COLO829 (cell line): ENCODE measurements at regions not wholly inside any gene's neighbourhood (a gene's known extent, or its start where the extent isn't known, plus 50 kb on each side); places are given as distances from the start of the nearest gene placed in this dataset.

Source experiments
- DNase-seq: peaks from one replicate; pipeline ENCODE4 v3.0.0; 2012; ENCODE audit warnings: low spot score

DNA sequence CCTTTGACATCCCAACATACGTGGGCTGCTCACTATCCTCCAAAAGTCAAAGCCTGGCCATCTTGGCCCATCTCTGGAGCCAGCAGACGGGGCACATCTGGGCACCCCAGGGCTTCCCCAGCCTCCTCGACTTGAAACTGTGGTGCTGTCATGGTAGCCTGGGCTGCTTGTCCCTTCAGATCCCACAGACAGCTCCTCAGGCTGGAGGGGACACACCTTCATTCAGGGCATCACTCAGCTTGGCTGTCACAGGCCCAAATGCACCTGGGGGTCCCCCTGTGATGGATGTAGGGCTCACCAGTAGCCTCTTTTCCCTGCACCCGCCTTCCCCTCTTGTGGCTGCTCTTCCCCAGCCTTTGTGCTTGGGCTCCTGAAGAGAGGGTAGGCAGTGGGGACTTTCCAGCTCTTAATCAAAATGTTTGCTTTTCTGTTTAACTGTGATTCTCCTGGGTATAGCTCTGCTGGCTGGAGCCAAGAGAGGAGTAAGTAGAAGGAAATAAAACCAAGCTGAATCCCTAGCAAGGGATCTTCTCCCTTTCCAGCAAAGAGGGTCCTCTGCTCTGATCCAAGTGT, 92.3 kb downstream of the GYPC start:
- DNase-seq = no peak

DNA sequence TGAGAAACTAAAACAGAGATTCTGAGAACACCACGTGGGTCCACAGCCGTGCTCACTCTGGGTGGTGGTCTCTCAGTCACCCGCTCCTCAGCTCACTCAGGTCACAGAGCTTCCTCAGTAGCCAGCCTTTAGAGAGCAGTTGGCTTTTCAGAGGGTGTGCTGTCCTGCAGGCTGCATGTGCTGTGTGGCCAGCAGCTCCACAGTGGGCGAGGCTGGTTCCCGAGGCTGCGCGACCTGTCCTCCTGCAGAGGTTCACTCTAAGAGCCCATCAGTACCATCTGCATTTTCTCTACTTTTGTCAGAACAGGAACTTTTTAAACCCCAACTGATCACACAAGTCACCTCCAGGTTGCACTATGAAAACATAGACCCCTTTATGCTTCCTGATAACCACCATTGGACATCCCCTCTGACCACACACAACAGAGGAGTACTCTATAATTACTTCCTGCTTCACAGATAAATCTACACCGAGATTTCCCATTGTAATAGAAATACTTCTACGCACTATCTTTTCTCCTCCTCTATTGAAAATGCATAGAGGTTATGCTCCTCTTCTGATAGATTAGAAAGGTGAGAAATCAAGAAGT, 93.1 kb downstream of the GYPC start:
- DNase-seq = no peak

DNA sequence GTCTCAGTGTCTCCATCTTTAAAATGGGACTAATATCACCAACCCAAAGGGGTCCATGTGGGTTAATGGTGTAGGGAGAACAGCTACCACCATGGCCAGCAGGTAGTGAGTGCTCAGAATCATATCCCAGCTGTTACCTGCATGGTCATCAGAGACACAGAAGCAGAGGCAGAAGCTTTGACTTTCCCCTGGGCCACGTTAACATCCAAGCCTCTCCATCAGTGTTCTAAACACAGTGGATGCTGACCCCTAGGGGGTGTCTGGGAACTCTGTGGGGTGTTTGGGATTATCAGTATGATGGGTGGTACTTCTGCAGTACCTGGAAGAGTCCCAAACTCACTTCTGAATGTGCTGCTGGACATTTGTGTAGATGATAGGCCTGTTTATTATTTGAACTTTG, 93.6 kb downstream of the GYPC start:
- DNase-seq = no peak

DNA sequence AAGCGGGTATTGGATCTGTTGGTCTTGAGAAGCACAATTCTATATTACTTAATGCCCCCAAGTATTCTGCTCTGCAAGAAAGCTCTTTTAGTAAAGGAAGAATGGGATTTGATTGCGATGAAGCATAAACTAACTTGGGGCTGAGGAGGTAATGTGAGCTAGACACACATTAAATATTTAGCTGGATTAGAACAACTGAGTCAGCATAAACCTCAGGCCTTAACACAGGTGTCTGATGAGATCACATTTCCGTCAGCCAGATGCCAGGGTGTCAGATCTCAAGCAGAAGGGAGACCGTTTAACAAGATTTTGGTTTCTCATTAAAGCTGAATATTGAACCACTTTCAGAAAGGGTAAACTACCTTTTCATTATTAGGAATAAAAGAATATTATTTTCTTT, 94.5 kb downstream of the GYPC start:
- DNase-seq = no peak

DNA sequence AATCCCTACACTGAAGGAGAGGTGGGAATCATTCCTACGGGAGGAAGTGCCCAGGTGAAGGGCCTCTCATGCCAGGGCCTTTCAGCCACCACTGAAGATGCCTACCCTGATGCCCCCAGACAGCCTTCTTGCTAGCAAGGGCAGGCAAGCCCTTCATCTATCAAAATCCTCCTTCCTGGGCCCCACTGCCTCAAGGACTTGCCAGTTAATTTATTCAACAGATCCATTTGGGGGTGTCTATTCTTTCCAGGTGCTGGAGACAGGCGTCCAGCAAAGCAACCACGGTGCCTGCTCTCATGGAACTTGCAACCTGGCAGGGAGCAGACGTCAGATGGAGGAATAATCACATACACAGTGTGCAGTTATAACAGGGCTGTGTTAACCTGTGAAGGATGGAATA, 95.5 kb downstream of the GYPC start:
- no peak for DNase-seq

DNA sequence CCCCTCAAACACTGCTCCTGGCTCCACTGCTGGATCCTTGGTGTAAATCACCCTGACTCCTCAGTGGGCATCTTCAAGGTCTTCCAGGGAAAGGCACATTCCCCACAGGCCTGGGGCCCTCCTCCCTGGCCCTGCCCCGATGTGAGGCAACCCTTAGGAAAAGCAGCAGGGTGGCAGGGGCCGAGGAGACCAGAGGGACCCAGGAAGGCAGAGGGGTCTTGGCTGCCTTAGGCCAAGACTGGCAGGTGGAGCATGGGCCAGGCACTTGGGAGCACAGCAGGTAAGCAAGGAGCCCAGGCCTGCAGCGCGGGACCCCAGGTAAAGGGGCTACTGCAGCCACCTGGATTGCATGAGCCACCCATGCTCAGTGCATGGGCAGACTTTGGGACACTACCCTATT, 96.9 kb downstream of the GYPC start:
- DNase-seq = no peak

DNA sequence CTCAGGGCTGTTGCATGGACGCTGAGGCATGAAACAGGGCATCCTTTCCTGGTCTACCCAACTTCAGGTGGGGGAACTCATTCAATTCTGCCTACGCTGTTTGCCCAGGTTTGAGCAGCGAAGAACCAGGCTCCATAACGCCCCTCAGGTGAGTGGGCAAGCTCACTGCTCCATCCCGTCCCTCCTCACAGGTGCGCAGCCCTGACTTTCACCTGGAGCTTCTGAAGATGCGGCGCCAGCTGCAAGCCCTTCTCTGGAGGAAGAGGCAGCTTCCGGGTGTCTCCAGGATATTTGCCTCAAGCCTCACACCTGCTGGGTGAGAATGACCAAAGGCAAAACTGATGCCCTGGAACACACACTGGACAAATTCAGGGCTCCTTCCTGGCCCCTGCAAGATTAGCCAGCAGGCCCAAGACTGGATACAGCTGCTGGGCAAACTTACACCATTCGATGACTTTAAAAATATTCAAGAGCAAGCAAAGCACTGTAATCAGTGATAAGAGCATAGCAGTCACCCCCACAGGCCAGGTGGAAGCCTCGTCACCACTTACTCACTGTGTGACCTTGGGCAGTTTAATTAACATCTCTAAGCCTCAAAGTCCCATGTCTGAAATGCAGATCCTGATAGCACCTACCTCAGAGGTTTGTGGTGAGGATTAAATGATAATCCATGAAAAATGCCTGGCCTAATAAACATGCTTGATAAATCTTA, 97.7 kb downstream of the GYPC start:
- no peak for DNase-seq

DNA sequence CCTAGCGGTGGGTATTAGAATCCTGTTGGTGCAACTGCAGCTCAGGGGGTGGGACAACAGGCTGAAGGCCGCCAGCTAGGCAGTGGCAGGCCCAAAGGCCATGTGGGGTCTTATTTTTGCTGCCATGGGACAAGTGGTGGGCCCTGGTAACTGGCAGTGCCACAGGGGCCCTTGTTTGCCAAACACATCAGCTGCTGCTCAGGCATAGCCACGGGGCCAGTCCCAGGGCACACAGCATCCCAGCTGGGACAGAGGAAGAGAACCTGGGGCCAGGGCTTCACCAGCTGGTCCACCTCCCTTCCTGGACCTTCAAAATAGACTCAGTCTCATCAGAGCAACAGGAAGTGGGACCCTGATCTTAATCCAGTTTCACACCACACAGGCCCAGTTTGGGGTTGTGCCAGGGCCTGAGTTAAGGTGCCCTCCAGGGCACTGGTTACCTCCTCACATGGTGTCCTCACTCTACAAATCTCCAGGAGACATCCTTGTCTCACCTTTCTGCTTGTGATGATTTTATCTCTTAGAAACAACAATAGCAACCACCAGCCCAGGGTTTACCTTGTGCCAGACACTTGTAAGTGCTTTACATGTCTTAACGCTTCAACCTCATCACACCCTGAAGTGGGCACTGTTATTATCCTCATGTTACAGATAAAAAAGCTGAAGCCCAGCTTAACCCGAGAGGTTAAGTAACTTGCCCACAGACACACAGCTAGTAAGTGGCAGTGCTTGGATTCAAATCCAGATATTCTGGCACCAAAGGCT, 98.5 kb downstream of the GYPC start:
- DNase-seq = no peak

DNA sequence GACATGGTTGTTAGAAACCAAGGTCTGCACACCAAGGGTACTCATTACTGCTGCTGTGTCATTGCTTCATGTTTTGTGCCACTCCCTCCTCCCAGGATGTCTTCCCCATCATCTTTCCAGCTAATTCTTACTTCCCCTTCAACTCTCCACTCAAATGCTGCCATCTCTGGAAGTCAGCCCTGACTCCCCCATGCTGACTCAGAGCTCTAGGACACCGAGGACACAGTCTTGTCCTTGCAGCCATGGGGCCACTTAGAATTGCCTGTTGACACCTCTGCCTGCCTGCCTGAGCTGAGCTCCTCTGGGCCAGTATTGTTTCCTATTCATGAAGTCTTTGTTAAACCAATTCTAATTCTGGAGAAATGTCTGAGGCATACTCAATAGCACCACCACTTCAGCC, 100.2 kb downstream of the GYPC start:
- DNase-seq = no peak

DNA sequence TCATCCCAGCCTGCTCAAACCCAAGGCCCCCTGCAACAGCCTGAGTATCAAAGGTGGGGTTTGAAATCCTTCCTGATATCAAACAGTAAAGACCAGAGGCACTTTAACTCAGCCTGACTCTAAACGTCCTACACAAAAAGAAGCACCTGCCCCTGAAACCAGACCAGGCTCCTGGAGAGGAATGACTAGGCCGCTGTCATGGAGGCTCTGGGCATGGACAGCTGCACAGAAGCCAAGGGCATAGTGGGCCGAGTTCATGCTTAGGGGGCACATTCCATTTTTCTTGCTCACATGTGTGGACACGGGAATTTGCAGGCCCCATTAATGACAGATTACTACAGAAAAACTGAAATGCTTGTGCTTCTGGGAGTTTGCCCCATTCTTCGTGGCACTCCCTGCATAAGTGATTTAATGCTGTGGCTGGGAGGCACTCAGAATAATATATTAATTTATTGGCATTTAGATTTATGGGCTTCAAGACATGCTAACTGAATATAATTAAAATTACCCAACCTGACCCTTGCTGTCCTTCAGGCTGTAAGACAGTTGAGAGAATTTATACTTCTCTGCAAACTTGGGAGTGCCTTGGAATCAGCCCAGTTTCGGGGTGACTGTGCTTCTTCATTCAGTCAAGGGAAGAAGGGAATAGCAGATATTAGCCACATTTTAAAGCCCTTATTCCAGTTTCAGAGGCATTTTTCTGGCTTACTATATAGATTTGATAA, 105.5 kb downstream of the GYPC start:
- DNase-seq = no peak

DNA sequence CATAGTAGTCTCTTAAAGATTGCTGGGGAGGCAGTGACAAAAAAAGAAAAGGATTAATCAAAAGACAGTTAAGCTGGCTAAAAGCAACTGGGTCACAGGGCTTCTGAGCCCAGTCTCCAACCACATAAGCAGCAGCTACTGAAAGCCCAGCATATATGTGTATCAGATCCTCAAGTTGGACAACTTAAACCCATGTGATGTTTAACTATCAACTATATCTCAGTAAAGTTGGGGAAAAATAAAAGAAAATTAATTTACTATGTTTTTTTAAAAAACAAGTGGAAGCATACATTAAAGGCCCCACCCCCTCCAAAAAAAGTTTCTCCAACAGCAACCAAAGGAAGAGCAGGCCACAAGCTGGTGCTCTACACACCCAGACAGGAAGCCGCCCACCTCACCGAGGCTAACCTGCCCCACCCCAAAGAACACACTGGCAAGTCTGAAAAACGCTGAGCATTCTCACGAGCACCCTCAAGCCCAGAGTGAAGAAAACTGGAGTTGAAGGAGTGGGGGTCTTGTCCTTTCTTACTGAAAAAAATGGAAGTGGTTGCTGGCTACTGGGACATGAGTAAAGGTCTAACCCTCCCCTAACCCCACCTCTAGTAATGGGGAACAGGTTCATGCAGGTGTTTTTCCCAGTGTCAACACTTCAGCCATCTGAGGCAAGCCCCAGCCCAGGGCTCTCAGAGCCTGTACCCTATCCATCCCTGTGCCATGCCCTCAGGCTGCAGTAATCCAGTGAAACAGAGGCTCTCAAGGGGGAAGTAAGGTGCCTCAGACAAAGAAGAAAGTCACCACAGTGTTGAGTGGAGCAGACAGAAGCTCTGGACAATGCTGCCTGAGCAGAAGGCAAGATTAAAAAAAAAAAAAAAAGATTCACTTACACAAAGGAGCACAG, 106.3 kb downstream of the GYPC start:
- no peak for DNase-seq

DNA sequence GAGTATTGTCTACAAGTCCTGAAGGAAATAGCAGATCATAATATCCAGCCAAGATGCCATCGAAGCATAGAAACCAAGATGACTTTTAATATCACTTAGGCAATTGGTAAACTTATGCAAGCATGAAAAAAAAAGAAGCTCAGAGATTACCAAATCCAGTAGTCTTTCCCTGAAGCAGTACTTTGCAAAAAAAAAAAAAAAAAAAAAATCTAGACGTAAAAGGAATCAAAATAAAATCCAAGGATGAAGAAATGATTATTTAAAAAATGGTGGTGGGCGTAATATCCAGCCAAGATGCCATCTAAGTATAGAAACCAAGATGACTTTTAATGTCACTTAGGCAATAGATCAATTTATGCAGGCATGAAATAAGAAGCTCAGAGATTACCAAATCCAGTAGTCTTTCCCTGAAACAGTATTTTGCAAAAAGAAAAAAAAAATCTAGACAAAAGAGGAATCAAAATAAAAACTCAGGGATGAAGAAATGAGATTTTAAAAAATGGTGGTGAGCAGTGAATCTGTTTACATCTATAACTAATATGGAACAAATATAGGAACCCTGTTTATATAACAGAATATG, 108.8 kb downstream of the GYPC start:
- DNase-seq = no peak

DNA sequence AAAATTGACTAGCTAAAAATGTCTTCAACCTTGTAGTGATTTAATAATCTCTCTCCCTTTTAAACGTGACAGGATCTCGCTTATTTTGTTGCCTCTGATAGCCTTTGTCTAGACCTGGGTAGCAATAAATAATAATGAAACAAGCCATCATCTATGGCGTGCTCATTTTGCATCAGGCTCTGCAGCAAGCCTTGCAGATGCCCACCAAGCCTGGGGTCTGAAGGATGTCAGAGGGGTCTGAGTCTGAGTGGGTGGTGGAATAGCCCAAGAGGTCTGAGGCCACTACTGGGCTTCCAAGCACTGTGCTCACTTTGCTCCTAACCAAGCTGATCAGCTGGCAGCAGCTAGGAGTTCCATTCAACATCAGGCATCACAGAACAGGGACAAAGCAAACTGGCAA, 109.4 kb downstream of the GYPC start:
- DNase-seq = no peak

DNA sequence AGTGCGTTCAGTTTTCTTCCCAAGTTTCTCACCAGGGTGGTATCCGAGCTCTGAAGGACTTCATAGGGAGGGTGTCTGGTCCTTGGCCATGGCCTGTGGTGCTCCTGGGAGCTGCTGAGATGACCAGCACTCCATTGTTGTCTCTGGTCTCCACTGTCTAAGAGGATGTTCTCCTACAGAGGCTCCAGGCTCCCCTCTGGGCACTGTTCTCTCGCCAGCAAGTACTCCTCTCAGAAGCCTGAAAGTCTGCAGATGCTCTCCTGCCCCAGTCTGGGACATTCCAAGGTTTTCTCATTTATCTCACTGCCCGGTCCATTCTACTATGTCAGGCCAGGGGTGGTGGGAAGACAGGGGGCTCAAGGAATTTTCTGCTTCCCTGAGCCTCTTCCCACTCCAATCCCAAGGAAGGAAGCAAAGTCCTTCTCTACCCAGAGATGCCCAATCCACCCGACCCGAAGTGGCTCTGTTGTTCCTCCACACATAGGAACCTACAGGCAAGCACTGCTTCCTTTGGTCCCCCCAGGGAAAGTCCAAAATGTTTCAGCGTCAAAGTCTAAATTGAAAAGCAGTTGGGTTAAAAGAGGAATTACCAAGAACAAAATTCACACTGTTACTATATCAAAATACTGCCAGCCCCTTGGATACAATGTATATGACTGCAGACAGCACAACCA, 110.5 kb downstream of the GYPC start:
- DNase-seq = no peak

DNA sequence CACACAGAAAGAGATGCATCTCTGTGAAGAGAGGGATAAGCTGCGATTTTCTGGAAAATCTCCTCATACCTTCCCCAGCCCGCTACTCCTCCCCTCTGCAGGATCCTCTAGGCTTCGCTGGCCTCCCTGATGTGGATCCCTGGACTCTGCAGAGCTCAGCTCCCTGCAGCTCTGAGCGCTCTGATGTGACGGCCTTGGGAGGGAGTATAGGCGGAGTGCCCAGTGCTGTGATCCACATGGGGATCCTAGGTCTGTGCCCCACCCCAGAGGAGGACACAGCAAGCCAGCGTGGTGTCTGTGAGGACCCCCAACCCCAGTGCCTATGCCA, 111.0 kb downstream of the GYPC start:
- no peak for DNase-seq

DNA sequence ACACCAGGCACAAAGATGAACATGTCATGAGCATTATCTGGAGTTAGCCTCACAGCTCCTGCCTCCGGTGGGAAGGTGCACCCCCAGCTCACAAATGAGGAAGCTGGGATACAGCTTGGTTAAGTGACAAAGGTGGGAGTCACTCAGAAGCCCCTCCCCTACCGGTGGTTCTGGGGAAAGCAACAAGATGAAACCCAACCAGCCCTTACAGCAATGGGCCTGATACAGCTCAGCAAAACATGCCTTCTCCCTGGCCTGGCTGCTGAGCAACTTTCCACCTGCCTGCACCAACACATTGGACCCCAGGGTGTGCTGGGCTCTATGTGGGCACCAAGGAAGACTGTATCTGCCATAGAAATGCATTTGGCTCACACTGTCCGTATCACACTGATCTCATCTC, 113.2 kb downstream of the GYPC start:
- no peak for DNase-seq

DNA sequence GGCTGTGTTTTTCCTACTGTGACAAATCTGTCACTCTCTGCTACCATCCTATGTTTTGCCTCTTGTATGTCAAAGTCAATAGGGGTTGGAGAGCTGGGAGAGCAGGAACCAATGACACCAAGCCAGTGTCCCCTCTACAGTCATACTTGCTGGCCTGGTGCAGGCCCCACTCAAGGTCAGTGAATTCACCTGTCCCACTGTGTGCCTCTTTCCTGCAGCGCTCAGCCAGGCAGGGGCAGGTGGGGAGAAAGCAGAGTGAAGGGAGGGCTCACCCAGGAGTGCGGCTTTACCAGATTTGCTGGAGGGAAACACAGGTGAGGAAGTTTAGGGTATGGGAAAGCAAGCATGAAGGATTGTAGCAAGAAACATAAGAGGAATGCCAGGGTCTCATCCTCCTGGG, 114.5 kb downstream of the GYPC start:
- no peak for DNase-seq

DNA sequence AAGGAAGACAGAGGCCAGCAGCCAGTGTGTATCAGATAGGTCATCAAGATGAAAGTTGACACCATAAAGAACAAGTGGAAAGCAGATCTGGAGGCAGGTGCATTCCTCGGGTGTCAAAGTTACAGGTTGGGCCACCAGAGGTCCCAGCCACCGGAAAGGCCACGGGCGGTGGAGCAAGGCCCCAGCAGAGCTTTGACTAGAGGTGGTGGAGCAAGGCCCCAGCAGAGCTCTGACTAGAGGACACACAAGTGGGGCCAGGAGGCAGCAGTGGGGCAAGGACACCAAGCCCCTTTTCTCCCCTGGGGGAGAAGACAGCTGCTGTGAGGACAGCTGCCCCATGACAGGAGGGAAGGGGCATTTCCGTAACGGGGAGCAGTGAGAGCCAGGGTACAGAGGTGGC, 115.1 kb downstream of the GYPC start:
- no peak for DNase-seq

DNA sequence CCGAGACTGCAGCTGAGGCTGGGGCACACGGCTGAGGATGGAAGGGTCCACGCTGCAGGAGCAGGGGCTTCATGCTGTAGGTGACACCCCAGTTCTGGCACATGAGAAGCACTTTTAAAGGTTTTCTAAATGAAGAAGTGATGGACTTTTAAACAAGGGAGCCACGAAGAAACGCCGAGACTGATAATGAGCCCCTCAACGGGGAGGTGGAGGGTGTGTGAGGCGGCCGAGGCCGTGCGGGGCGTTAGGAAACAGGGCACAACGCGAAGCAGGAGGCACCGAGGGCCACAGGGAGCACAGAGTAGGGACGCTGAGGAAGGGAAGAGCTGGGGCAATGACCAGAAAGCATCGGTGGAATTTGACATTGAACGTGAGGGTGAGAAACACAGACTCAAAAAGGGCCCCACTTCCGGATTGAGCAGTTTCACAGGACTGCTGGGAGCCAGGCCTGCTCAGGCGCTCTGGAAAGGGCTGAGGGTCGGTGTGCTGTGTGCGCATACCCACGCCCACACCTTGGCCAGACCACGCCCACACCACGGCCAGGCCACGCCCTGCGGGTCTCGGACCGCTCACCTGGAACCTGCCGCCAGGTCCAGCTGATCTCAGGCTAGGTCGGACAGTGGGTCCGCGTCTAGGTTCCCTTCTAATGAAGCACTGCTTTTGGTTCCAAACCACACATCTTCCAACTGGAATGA, 115.7 kb downstream of the GYPC start:
- DNase-seq = no peak

DNA sequence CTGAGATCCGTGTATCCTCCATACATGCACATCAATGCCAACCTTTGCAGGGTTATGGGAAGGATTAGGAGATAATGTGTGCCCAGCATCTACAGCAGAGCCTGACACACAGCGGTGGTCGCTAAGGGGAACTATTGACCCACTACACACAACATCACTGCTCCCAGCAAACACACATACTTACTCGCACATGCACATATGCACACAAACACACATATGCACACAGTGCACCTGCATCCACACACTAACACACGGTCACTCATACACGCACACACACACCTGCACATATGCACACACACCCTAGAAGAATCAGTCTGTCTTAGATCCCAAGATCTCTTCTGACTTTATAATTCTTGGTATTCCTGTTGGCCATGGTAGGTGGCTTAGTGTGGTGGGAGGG, 118.3 kb downstream of the GYPC start:
- no peak for DNase-seq
